ENCODE measurements at regions not wholly inside any gene's neighbourhood (a gene's known extent, or its start where the extent isn't known, plus 50 kb on each side); places are given as distances from the start of the nearest gene placed in this dataset.

DNA sequence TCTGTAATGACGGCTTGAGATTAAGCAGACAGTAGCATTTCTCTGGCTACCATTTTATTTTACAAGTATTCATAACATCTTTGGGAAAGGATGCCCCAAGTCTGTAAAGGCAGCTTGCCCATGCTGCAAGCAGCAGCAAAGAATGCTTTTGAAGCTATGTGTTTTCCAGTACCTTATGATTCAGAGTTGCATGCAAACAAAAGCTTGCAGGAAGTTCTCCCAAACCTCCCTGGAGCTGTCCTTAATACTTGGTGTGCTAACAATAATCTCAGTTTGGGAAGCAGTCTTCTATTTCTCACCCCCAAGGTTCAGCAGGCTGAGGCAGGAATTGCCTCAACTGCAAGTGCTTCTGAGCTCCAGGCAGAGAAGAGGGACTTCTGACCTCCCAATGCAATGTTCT, 60.8 kb downstream of the CCNA1 start:
- DNase-seq, result no peak

DNA sequence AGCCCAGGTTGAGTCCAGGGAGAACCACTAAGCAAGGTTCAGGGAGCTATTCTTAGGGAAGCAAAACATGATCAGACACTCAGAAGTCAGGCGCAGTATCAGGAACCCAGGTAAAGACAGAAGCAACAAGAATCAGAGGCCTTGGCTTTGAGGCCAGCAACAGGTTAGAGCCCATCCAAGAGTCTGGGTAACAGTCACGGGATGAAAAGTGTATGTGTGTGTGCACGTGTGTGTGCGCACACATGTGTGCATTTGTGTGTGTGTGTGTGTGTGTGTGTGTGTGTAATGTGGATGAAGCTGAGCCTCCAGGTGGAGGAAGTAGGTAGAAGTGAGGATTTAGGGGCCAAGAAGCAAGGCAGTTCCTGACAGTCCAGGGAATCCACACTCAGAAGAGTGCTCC, 63.1 kb downstream of the CCNA1 start:
- no peak for DNase-seq

DNA sequence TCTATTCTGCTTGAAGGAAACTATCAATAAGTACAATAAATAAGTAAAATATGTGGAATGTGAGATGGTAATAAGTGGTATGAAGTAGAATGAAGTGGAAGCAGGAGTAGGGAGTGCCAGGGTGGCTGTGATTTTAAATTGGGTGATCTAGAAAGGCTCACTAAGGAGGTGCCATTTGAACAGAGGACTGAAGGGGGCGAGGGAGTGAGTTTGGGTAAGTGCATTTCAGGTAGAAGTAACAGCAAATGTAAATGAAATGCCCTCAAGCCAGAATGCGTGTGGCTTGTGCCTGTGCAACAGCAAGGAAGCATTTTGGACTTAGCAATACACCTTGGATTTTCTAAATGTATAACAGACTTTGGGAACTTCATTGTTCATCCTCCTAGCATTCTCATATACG, 77.1 kb downstream of the CCNA1 start:
- DNase-seq, result no peak

DNA sequence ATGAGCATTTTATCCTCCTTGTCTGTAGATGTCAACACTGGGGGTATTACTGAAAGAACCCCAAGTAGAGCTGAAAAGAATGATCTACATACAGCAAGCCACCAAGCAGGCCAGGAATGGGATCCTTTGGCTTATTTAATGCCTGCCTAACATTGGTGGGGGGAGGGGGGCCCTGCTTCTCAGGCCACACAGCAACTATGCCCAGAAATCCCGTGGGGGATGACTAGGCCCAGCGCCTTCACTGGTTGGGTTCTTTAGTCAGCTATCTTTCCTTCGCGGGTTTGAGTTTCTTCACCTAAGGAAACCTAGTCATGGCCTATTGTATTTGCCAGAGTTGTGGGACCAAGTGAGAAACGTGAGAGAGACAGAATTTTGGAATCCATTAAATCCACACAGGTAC, 80.5 kb downstream of the CCNA1 start:
- no peak for DNase-seq

DNA sequence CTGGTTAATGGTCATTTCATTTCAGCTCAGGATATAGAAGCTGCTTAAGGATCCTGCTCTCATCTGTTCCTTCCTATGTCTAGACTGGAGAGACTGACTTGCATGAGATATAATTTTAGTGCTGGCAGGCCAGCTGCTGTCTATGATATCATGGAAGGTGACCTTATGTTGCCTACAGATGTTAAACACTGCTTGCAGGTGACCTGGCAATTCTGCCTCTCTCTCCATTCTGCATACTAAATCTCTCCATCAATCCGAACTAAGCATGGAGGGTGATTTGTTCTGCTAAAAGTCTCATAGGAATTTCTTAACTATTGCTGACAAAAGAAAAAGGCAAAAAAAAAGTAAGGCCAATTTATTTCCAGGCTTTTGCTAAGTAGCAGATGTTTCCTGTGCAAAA, 81.0 kb downstream of the CCNA1 start:
- no peak for DNase-seq

DNA sequence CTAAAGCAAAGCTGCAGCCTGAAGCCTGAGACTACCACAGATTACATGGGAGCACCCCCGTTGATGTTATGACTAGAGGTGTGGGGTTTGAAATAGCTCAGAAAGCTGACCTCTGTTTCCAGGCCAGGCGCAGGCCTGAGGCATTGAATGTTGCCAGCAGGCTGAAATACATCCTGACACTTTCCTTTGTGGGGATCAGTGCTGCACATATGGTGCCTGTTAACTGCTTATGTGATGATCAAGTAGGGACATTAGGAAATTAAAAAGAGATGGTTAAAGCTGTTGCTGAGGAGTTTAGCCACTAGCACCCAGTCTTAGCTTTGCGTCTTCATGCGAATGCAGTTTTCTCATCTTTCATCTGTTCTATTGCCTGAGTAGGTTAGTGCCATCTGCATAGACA, 83.2 kb downstream of the CCNA1 start:
- no peak for DNase-seq

DNA sequence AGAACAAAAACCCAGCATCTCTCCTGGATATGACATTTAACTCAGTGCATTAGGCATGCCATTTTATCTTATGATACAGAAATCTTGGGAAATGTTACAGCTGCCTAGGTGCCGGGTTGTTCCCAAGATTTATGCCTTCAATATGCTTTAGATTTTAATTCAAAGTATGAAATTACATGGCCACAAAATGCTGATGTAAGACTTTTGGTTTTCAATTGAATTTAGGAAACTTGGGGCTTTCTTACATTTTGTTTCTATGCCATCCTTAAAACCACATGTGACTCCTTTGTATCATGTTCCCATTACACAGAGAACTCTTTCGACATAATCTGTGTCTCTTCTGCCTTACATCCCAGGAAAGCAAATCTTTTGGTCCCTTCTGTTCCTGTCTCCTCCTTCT, 83.9 kb downstream of the CCNA1 start:
- DNase-seq, result no peak

DNA sequence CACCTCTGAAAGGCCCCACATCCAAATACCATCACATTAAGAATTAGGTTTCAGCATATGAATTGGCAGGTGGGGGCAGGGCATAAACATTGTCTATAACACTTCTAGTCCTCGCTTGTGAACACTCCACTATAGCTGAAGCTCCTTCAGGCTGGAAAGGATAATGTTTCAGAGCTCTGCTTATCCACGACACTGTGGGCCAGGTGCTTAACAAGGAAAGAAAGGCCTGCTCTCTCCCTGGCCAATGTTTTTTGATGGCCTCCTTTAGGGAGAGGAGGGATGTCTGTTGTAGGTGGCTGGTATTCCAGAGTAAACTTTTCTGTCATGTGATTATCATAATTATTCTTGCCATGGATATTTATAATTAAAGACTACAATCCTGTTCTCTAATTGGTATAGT, 86.4 kb downstream of the CCNA1 start:
- DNase-seq, result no peak

DNA sequence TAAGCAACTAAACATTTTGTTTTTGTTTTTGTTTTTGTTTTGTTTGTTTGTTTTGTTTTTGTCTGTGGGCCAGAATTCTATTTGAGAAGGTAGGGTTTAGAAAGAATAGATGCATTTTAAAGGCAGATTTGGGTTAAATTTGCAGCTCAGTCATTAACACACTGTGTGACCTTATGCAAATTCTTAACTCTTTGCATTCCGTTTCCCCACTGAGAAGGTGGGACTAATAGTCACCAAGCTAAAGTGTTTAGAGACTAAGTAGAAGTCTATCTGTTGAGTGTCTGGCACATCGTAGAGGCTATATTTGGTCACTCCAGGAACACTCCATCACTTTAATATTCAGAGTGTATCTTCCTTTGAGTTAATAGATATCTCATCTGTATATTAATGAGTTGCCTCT, 87.1 kb downstream of the CCNA1 start:
- no peak for DNase-seq

DNA sequence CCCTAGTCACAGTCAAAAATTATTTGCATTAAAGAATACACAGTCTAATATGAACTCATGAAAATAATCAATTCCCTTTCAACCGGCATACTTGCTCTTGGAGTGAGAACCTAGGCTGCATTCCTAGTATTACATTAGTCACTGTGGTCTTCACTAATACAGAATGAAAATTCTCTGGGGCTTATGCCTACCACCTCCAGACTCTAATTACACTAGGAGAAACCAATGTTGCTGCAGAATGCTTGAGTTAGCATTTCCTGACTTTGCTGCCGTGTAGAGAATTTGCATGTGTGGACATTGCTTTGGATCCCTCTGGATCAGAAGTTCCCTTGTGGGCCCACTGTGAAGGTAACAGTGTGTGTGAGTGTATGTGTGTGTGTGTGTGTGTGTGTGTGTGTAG, 87.8 kb downstream of the CCNA1 start:
- no peak for DNase-seq

DNA sequence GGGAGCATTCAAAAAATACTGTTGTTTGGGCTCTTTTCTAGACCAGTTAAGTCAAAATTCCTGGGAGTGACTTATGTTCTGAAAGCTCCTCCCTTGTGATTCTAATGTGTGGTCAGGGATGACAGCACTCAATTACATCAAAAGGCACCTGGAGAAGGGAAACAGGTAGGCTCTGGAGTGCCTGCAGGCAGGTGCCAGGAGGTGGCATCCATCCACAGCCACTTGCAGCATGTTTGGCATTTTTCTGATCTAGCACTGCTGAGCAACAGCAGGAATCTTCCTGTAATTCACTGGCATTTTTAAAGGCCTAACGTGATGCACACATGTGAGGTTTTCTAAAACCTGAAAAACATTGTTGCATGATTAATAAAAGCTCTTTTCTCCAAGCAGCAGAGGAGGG, 94.6 kb downstream of the CCNA1 start:
- DNase-seq, result no peak

DNA sequence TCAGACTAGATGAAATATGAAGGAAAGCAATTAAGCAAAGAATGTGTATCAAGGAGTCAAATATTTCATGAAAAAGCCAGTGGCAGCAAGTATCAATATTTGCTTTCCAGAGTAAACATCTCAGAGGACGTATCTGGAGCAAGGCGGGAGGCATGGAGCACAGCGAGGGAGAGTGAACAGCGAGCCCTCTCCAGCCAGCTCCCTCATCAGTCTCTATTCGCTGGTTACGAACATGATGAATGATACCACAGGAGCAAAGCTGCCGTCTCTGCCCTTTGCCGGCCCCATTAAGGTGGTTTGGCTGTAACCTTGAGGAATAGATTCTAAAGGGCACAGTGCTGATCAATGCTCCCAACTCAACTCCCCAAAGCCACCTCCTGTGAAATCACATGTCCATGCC, 95.8 kb downstream of the CCNA1 start:
- DNase-seq, result no peak

DNA sequence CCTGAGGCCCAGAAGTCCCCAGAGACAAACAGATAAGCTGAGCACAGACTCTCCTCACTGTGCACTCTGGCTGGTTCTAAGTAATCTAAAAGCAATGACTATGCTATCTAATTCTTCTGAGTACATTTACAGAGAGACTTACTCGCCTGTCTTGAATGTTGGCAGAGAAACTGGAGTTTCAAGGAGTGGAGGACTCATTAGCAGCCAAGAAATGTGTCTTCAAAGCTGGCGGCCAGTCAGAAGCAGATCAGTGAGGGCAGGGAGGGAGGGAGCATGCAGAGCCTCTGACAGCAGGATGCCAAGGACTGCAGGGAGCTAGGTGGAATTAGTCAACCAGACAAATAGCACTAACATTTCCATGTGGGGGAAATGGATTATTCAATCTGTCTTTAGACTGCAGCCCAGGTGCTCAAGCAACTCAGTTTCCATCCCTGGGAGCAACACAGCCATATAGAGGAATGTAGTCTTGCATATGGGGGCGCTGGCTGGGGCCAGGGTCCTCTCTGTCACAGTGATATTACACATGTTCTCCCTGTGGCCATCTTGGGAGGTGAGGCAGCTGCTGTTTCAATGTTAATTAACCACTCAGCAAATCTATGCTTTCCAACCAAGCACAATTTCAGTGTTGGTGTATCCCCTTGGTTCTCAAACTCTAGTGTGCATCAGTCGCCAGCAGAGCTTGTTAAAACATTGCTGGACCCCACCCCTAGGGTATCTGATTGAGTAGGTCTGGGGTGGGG, 97.9 kb downstream of the CCNA1 start:
- no peak for DNase-seq

DNA sequence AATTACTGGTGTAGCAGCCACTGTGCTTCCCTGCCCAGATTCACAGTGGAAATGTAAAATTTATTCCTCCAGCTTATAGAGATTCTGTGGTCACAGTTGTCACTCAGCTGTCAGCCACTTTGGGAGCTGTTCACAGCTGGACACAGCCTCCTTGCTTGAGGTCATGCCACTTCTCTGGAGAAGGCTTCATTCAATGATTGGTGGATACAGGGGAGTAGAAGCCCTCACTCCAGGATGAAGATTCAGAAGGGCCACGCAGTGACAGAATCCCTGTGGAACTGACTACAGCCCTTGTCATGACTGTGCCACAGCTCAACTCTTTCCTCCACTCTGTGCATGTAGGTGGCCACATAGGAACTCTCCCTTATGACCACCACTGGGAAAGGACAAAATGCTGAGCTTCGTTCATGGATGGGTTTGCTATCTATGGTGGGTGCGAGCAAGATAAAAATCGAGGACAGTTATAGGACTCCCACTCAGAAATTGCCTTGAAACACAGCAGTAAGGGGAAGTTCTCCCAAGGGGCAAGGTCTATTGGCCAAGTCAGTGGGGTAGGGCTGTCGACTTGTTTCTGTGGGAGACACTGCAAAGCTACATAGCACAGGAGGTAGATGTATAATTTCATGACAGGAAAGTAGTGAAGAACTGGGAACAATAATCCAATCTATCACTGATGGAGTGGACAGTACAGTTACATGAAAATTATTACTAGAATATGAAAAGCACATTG, 98.7 kb downstream of the CCNA1 start:
- no peak for DNase-seq

DNA sequence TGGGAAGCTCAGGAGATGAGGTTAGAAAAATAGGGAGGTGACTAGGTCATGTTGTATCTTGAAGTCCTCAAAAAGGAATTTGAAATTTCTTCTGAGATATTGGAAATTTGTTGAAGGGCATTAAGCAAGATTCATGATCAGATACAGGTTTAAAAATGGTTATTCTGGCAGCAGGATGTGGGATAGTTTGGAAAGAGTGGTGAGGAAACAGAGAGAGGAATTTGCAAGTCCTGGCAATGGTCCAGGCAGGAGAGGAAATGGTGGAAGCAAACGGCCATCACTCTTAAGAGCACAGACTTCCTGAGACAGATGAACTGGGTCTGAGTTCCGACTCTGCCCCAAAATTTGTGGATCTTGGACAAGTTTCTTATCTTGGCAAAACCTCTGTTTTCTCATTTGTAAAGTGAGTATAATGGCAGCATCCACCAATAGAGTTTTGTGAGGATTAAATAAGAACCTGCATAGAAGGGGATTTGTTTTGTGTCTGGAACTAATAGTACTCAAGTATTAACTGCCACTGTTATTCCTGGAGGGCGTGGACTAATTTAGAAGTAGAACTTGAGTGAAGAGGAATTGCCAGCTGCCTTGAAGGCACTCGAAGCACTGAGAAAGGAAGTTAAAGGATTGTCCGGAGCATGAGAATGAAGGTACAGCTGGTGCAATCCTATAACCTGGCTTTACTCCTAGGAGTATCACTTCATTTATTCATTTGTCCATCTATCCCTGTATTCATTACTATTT, 99.6 kb downstream of the CCNA1 start:
- DNase-seq, result peak; percentile 23

DNA sequence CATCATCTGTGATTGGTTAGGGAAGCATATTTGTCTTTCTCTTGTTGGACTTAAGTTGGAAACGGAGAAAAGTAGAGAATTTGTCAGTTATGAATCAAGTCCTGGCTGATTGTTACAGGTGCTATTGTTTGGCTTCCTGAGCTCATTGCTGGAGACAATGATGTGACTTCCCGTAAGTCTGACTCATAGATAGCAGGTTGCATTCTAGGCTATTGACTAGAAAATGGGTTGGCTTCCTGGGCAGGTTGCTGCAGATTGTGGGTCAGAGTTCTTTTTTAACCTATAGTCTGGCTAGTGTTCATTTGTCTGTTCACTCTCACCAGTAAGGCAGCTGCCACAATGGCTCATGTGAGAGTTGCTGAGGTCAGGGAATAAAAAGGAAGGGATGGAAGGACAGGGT, 101.5 kb downstream of the CCNA1 start:
- DNase-seq, result no peak

DNA sequence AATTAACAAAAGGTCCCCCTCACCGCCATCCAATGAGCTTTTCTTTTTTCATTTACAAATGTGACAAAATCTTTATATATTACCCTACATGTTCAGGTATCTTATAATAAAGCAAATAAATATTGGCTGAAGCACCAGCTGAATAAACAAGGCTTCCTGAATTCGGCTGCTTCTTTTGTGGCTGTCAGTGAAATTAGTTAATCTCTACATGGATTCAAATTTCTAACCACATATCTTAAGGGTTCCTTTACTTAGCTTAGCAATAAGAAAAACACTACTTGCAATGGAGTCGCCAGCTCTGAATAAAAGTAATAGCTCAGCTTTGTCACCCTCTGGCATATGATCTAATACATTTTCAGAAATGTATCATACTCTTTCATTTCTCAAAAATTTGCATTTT, 104.3 kb downstream of the CCNA1 start:
- no peak for DNase-seq

DNA sequence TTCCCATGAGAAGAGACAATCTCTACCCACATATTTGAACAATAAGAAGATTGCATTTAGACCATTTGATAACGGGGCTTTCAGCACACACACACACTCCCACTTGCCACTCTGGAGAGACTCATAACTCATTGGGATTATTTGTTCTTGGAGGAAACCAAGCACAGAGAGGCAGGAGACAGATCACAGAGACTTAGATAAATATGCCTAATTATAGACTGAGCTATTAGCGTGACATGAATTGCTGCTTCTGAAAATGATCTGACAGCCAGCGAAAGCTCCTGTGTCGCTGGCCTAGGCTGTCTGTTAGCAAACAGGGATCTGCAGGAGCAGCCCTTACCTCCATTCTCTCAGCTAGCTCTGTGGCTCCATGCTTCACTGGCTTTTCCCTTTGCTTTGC, 111.4 kb downstream of the CCNA1 start:
- no peak for DNase-seq

DNA sequence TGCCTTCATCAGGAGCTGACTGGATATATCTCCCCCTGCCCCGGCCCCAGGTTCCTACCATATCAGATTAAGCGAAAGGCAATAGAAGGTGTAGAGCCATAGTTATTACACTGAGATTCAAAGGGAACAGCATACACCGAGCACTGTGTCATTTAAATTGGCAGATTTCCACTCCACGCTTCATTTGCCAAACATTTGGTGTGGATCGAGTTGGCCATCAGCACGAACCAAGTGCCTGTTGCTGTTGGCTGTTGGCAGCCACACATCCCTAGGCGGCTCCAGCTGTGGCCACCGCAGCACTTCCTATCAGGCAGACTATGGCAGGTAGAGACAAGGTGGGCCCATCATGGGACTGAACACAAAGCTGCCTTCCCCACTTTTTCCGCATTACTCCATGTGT, 115.8 kb downstream of the CCNA1 start:
- no peak for DNase-seq

DNA sequence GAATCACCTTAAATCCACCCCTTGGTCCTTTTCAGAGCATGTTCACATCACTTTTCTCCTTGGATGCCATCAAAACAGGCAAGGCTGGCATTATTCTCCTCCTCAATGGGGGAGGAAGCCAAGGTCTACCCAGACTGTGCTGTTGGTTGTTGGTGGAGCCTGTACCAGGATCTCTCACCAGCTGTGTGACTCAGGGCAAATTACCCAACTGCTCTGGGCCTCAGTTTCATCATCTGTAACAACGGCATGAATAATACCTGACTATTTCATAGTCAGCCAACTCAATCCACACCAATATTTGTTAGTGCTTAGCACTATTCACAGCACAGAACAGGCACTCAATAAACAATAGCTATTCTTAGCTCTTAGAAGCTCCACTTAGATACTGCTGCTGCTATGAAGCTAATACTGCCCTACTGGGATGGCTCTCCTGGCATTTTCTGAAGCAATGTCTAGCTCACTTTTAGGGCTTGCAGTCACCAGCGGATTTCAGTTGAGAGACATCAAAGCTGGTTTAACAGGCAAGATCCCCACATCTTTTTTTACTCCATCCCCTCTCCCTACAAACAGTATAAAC, 116.9 kb downstream of the CCNA1 start:
- DNase-seq, result no peak

DNA sequence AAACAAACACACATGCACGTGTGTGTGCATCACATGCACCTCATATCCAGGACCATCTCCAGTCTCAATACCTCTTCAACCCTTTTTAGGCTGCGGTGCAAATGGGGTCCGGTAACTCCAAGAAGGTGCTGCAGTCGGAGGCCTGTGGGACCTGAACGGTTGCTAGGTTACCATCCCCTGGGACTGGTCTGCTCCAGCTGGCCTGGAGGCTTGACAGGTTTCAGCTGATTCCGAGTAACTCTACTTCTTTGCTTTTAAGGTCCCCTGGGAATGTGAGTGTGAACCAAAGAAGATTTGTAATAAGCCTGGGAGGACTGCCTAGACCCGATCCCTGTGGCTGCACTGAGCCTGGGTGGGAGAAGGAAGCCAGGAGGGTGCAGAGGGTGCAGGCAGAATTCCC, 117.5 kb downstream of the CCNA1 start:
- DNase-seq, result no peak

DNA sequence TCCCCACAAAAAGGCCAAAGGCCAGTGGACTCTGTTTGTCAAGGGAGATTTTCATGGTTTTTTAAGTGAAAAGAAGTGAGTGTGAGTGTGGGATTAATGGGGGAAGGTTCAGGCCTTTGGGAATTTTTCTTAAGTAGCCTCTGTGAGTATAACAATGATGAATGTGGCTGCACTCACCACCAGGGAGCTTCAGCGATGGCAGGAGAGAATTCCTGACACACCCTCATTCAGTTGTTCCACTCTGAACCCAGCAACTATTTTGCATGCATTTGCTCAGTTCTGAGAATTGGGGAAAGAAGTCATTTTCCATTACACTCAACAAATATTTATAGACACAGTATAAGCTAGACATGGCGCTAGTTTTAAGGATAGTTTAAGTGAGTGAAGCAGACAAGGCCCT, 117.9 kb downstream of the CCNA1 start:
- DNase-seq, result no peak

DNA sequence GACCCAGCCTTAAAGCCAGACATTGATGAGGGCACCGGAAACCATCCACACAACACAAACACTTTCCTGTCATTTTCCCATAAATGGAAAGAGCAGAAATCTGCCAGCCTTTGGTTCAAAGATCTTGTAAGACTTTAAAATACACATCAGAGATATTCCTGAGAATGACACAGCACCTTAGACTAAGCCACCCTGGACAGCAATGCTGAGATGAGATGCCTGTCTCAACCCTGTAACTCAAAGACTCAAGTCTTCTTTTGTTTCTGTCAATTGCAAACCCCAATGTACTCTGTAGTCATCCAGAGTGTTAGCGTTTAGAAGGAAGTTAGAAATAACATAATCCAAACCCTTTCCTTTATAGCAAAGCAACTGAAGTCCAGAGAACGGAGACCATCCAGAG, 119.2 kb downstream of the CCNA1 start:
- no peak for DNase-seq

DNA sequence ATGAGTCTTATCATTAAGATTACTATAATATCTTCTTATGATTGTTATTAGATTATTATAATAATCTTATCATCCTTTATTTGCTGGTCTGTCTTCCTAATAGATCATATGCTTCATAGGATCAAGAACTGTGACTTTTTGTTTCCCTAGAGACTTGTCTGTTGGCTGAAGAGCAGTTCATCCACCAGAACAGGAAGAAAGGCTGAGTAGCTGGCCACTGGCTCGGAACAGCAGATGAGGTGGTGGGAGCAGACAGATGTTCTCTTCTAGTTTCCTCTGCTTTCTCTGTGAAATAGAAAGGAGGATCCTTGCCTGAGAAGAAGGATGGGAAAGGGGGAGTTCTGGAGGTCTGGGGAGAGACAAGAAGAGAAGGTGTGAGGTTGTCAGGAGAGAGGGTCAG, 120.0 kb downstream of the CCNA1 start:
- DNase-seq, result no peak
